ENCODE measurements at regions not wholly inside any gene's neighbourhood (a gene's known extent, or its start where the extent isn't known, plus 50 kb on each side); places are given as distances from the start of the nearest gene placed in this dataset.
"Not testable (repeated sequence)": the region's sequence is repeated elsewhere in the genome, so short reads cannot be mapped to it uniquely, and the experiment has no call there.

GRCh38 chr10:53664282-53665019 is 891.9 kb upstream of the MBL2 start:
- no peak for TF ChIP-seq CBX2 (IDR thresholded peaks at IDR 0.05; ENCODE audit: borderline replicate concordance, low read depth)
- TF ChIP-seq NR3C1 (IDR thresholded peaks at IDR 0.05) = no peak
- no peak for TF ChIP-seq HMGXB4 (CRISPR knock-in tag; IDR thresholded peaks at IDR 0.05; ENCODE audit: borderline replicate concordance)
- TF ChIP-seq HDAC2 (IDR thresholded peaks at IDR 0.05) = no peak
- TF ChIP-seq, protein P1, sequence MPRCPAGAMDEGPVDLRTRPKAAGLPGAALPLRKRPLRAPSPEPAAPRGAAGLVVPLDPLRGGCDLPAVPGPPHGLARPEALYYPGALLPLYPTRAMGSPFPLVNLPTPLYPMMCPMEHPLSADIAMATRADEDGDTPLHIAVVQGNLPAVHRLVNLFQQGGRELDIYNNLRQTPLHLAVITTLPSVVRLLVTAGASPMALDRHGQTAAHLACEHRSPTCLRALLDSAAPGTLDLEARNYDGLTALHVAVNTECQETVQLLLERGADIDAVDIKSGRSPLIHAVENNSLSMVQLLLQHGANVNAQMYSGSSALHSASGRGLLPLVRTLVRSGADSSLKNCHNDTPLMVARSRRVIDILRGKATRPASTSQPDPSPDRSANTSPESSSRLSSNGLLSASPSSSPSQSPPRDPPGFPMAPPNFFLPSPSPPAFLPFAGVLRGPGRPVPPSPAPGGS (IDR thresholded peaks at IDR 0.05) = no peak
- no peak for TF ChIP-seq FOSL2 (IDR thresholded peaks at IDR 0.05)
- TF ChIP-seq FOSL2 (CRISPR knock-in tag; IDR thresholded peaks at IDR 0.05) = no peak
- no peak for TF ChIP-seq MYC (IDR thresholded peaks at IDR 0.05; ENCODE audit: borderline replicate concordance, low read length)
- Histone ChIP-seq H3K27ac (no peak overlapping the region), H3K4me3 (no peak overlapping the region), H3K4me1 (no peaks in the 10 kb centered on the region), H3K9me3 (no peaks in the 10 kb centered on the region), H3K4me2 (no peak overlapping the region)
- FAIRE-seq (no peak), DNase-seq (ENCODE audit: low read depth in 1 of 2, low spot score in 1 of 2) (no peak), ATAC-seq (no peak)
- 8% methylated on average over 5 of the region's 5 CpGs for WGBS (ENCODE audit: missing lambda C conversion rate)
- ChIA-PET POLR2A (no interaction called here), CTCF (no interaction called here)

DNA sequence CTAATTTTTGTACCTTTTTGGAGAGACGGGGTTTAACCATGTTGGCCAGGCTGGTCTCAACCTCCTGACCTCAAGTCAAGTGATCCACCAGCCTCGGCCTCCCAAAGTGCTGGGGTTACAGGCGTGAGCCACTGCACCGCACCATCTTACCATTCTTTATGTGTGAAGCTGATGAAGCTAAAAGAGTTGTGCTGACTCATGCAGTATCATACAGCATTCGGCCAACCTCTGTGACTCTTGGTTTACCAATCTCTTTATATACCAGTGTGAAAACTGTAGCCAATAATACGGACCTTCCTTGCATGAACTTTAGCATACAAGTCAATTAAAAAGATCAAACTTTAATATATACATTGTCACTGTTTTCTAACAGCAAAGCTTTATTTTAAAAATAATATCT is 878.2 kb upstream of the MBL2 start:
- Histone ChIP-seq H3K9me3 (no peaks in the 10 kb centered on the region), H3K4me2 (no peak overlapping the region), H3K27ac (no peak overlapping the region), H3K4me3 (no peak overlapping the region), H3K4me1 (no peaks in the 10 kb centered on the region)
- DNase-seq (ENCODE audit: low read depth in 1 of 2, low spot score in 1 of 2) (no peak), FAIRE-seq (no peak), ATAC-seq (no peak)
- WGBS (ENCODE audit: missing lambda C conversion rate) = 16% methylated on average over 6 of the region's 6 CpGs
- POLR2A ChIA-PET = no interaction called here
- TF ChIP-seq JUNB (IDR thresholded peaks at IDR 0.05) (no peak), GATA3 (IDR thresholded peaks at IDR 0.05; ENCODE audit: borderline replicate concordance) (no peak), POLR2A (IDR thresholded peaks at IDR 0.05; ENCODE audit: low read length) (no peak), MAFK (IDR thresholded peaks at IDR 0.05; ENCODE audit: partially characterized antibody) (peak; percentile 9)
- CTCF ChIA-PET = no interaction called here

GRCh38 chr10:53647221-53647620 is 874.6 kb upstream of the MBL2 start:
- H3K4me1 ChIP-seq; DNase-seq (ENCODE audit: low read depth in 1 of 2, low spot score in 1 of 2); FAIRE-seq; H3K27ac ChIP-seq; H3K4me2 ChIP-seq; POLR2A ChIA-PET; H3K4me3 ChIP-seq; CTCF ChIA-PET; H3K9me3 ChIP-seq; ATAC-seq: not testable (repeated sequence)
- 15% methylated on average over 8 of the region's 8 CpGs for WGBS (ENCODE audit: missing lambda C conversion rate)

- no peak for ATAC-seq
- WGBS (ENCODE audit: missing lambda C conversion rate) = 8% methylated on average over 8 of the region's 8 CpGs
- FAIRE-seq = no peak
- H3K4me3 ChIP-seq = no peak overlapping the region
- DNase-seq (ENCODE audit: low read depth in 1 of 2, low spot score in 1 of 2) = no peak
- H3K27ac ChIP-seq = no peak overlapping the region
- H3K4me1 ChIP-seq = no peaks in the 10 kb centered on the region
- ChIA-PET CTCF (no interaction called here), POLR2A (no interaction called here)
- no peak overlapping the region for H3K4me2 ChIP-seq
- H3K9me3 ChIP-seq = no peaks in the 10 kb centered on the region
- TF ChIP-seq RFX5 (IDR thresholded peaks at IDR 0.05) (no peak), HEYL (CRISPR knock-in tag; IDR thresholded peaks at IDR 0.05) (no peak), CEBPB (IDR thresholded peaks at IDR 0.05) (no peak), RAD21 (conservative IDR thresholded peaks at IDR 0.05 in 1 of 2, IDR thresholded peaks at IDR 0.05 in 1 of 2) (no peak), ZC3H11A (IDR thresholded peaks at IDR 0.05) (no peak), HMGXB4 (CRISPR knock-in tag; IDR thresholded peaks at IDR 0.05; ENCODE audit: borderline replicate concordance) (no peak), POLR2A (IDR thresholded peaks at IDR 0.05; ENCODE audit: low read length) (no peak)
Observed at GRCh38 chr10:53646525-53646924, 873.9 kb upstream of the MBL2 start.

Data from A549 (cell line).